Panc1 (cell line): ENCODE measurements at regions not wholly inside any gene's neighbourhood (a gene's known extent, or its start where the extent isn't known, plus 50 kb on each side); places are given as distances from the start of the nearest gene placed in this dataset.

ENCODE experiments used
- ATAC-seq: fragments of 200-7000 bp; cut with Tn5 transposase; 2 replicates; pipeline ENCODE4 v1.9.1; 2020; ENCODE audit warnings: mild to moderate bottlenecking, moderate library complexity
- BruUV-seq: library from RNA; stranded (reverse); fragments of 400-500 nt; replicated peaks from 2 replicates; lab custom pipeline; 2021; lab: Mats Ljungman, UMichigan
- CTCF ChIA-PET: fragments of 300-600 bp; sonication (Branson Sonifier 250); formaldehyde crosslinking; loops from one replicate; lab custom pipeline; 2022; ENCODE audit warnings: antibody characterized with exemption; lab: Charles Lee
- POLR2A ChIA-PET: fragments of 300-600 bp; sonication (Branson Sonifier 250); formaldehyde crosslinking; loops from one replicate; lab custom pipeline; 2022; ENCODE audit warnings: antibody characterized with exemption; lab: Charles Lee
- DNase-seq: peaks from one replicate; pipeline ENCODE4 v3.0.0-alpha.2; 2010; ENCODE audit warnings: low read depth, low spot score
- H3K27ac ChIP-seq: 2 replicates; pipeline ENCODE4 v1.5.1; 2011; ENCODE audit warnings: mild to moderate bottlenecking, low read length, inconsistent platforms
- H3K27me3 ChIP-seq: fragments of 200-500 bp; sonication (Bioruptor generic); 2 replicates; pipeline ENCODE4 v1.6.0; 2014; ENCODE audit warnings: low read length, inconsistent platforms; ENCODE audit not compliant: control insufficient read depth, insufficient read depth
- H3K36me3 ChIP-seq: fragments of 200-500 bp; sonication (Bioruptor generic); 2 replicates; pipeline ENCODE4 v1.5.1; 2014; ENCODE audit warnings: inconsistent platforms, mild to moderate bottlenecking, low read length, moderate library complexity; ENCODE audit not compliant: control insufficient read depth, insufficient read depth
- H3K4me1 ChIP-seq: 2 replicates; pipeline ENCODE4 v1.5.1; 2011; ENCODE audit warnings: inconsistent platforms, mild to moderate bottlenecking, low read length, moderate library complexity; ENCODE audit not compliant: control insufficient read depth, insufficient read depth
- H3K4me3 ChIP-seq, 2 experiments: 2 replicates each; pipeline ENCODE4 v1.5.1; 2011 to 2012; ENCODE audit warnings: low read depth in 2 of 2, low read length in 2 of 2, mild to moderate bottlenecking in 2 of 2, inconsistent platforms in 1 of 2, moderate library complexity in 1 of 2
- H3K9me3 ChIP-seq: fragments of 200-500 bp; sonication (Bioruptor generic); 2 replicates; pipeline ENCODE4 v1.5.1; 2014; ENCODE audit warnings: low read depth, mild to moderate bottlenecking, inconsistent platforms, low read length, moderate library complexity; ENCODE audit not compliant: control insufficient read depth, insufficient read depth
- CTCF ChIP-seq: fragments of 450-650 bp; IDR thresholded peaks from 2 replicates; pipeline ENCODE4 v1.5.1; 2017; ENCODE audit warnings: mild to moderate bottlenecking
- POLR2AphosphoS5 ChIP-seq: IDR thresholded peaks from 2 replicates; pipeline ENCODE4 v1.6.1; 2012; ENCODE audit warnings: mild to moderate bottlenecking, low read depth, low read length, moderate library complexity
- REST ChIP-seq, 2 experiments: IDR thresholded peaks; 2 replicates each; pipeline ENCODE4 v1.6.1; 2011 to 2012; ENCODE audit warnings: low read depth in 2 of 2, control low read depth in 1 of 2, low read length in 1 of 2, mild to moderate bottlenecking in 1 of 2, moderate library complexity in 1 of 2; ENCODE audit not compliant: insufficient read depth in 1 of 2
- SIN3A ChIP-seq: IDR thresholded peaks from 2 replicates; pipeline ENCODE4 v1.6.1; 2012; ENCODE audit warnings: low read depth, mild to moderate bottlenecking, low read length, moderate library complexity, borderline replicate concordance; ENCODE audit not compliant: insufficient read depth
- TCF7L2 ChIP-seq: IDR thresholded peaks from 2 replicates; pipeline ENCODE4 v1.6.1; 2011; ENCODE audit warnings: mild to moderate bottlenecking, low read depth, low read length, inconsistent platforms
- in situ Hi-C: cut with HindIII; loops from 2 replicates; pipeline ENCODE4 v1.10.0; 2016; ENCODE audit warnings: low sequenced_read_pairs, low pct_unique_long_range_greater_than_20kb
- intact Hi-C: fragments of 100-400 bp; cut with micrococcal nuclease; formaldehyde crosslinking; loops from one replicate; pipeline ENCODE4 v1.10.0; 2022; ENCODE audit not compliant: unreplicated experiment

- Histone ChIP-seq H3K27me3 (no peaks in the 10 kb centered on the region), H3K9me3 (no peaks in the 10 kb centered on the region), H3K27ac (no peak overlapping the region), H3K36me3 (no peaks in the 10 kb centered on the region), H3K4me3 (no peak overlapping the region), H3K4me1 (no peaks in the 10 kb centered on the region)
- no TSS peak for BruUV-seq
- in situ Hi-C loops, result no loop called here
- CTCF ChIA-PET, result no interaction called here
- no peak for TF ChIP-seq SIN3A
- no peak for TF ChIP-seq POLR2AphosphoS5
- no peak for TF ChIP-seq CTCF
- TF ChIP-seq REST (IDR thresholded peaks at IDR 0.05; ENCODE audit: insufficient read depth in 1 of 2, low read depth in 2 of 2, low read length in 1 of 2), result no peak
- TF ChIP-seq TCF7L2, result no peak
- ATAC-seq, result no peak
- intact Hi-C loops, result no loop called here
- POLR2A ChIA-PET, result no interaction called here
- no peak for DNase-seq
These were observed 183.2 kb downstream of the TINAG start for GRCh38 chr6:54491431-54491830.

GRCh38 chr6:54493138-54493537, 184.9 kb downstream of the TINAG start:
- no peaks in the 10 kb centered on the region for H3K9me3 ChIP-seq
- in situ Hi-C loops (no loop called here), intact Hi-C loops (no loop called here)
- TF ChIP-seq REST (IDR thresholded peaks at IDR 0.05; ENCODE audit: insufficient read depth in 1 of 2, low read depth in 2 of 2, low read length in 1 of 2) (no peak), TCF7L2 (no peak), POLR2AphosphoS5 (no peak)
- no peak overlapping the region for H3K4me3 ChIP-seq
- CTCF ChIA-PET, result no interaction called here
- POLR2A ChIA-PET, result no interaction called here
- no peak for ATAC-seq
- H3K27me3 ChIP-seq, result no peaks in the 10 kb centered on the region
- no TSS peak for BruUV-seq
- no peaks in the 10 kb centered on the region for H3K36me3 ChIP-seq
- no peak for DNase-seq
- H3K27ac ChIP-seq, result no peak overlapping the region
- H3K4me1 ChIP-seq, result no peaks in the 10 kb centered on the region
